ENCODE measurements at regions not wholly inside any gene's neighbourhood (a gene's known extent, or its start where the extent isn't known, plus 50 kb on each side); places are given as distances from the start of the nearest gene placed in this dataset.

DNA sequence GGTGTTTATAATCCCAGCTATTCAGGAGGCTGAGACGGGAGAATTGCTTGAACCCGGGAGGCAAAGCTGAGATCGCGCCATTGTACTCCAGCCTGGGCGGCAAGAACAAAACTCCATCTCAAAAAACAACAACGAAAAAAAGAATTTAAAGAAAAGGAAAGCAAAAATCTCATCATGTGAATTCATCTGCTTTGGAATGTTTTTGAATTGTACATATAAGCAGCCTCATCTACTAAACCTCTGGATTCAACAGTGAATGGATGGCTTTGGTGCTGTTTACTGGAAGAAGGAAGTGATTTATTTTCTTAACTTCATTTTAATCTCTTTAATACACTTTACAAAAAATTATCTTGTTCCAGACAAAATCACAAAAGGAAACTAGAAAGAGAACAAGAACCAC is 51.8 kb upstream of the PNRC1 start:
- ChIA-PET POLR2A (no interaction called here), CTCF (interaction anchor here (1.0 kb wide), 1 partner anchor 46 kb away, joined by 3 read pairs; no protein-coding TSS in a partner anchor)
- H3K4me3 ChIP-seq (ENCODE audit: control insufficient read depth in 1 of 7, extremely low read depth in 1 of 7, insufficient read depth in 4 of 7, low read depth in 2 of 7, low read length in 6 of 7), result no peak overlapping the region
- H3K36me3 ChIP-seq (ENCODE audit: control insufficient read depth in 4 of 4, insufficient read depth in 4 of 4, low read length in 3 of 4), result no peaks in the 10 kb centered on the region
- WGBS (ENCODE audit: insufficient coverage), result no CpG with 5 or more reads among the region's 6 CpGs
- DNase-seq, result no peak
- H3K9me3 ChIP-seq (ENCODE audit: control extremely low read depth in 1 of 5, control insufficient read depth in 4 of 5, insufficient read depth in 2 of 5, low read depth in 1 of 5, low read length in 4 of 5), result no peaks in the 10 kb centered on the region
- no peaks in the 10 kb centered on the region for H3K27me3 ChIP-seq (replicated peaks in 2 of 5; ENCODE audit: control insufficient read depth in 4 of 5, insufficient read depth in 5 of 5, low read length in 4 of 5)
- peaks cover 0 to 3% (median 1%) of the 10 kb centered on the region in 4 experiments for H3K4me1 ChIP-seq (ENCODE audit: control extremely low read depth in 1 of 4, control insufficient read depth in 4 of 4, insufficient read depth in 4 of 4, low read length in 3 of 4)
- H3K27ac ChIP-seq (ENCODE audit: insufficient read depth in 1 of 2, low read depth in 1 of 2, low read length in 2 of 2, poor library complexity in 1 of 2, severe bottlenecking in 2 of 2), result no peak overlapping the region

DNA sequence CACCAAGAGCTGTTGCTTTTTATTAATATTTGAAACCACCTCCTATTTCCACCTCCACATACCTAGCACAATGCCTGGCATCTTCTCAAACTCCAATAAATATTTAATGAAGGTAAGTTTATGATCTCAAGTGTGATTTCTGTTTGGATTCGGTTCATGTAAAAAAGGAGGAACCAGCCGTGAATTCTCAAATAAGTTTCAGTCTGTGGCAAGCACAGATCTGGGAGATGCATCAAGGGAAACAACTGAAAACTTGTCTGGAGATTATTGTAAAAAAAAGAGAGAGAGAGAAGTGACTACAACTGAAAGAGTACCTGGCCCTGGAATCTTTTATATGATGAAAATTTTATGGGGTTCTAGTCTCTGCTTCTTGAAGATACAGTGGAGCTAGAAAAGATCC is 52.8 kb upstream of the PNRC1 start:
- Histone ChIP-seq H3K4me1 (ENCODE audit: control extremely low read depth in 1 of 4, control insufficient read depth in 4 of 4, insufficient read depth in 4 of 4, low read length in 3 of 4) (peaks cover 0 to 3% (median 1%) of the 10 kb centered on the region in 4 experiments), H3K9me3 (ENCODE audit: control extremely low read depth in 1 of 5, control insufficient read depth in 4 of 5, insufficient read depth in 2 of 5, low read depth in 1 of 5, low read length in 4 of 5) (no peaks in the 10 kb centered on the region), H3K27ac (ENCODE audit: insufficient read depth in 1 of 2, low read depth in 1 of 2, low read length in 2 of 2, poor library complexity in 1 of 2, severe bottlenecking in 2 of 2) (no peak overlapping the region), H3K36me3 (ENCODE audit: control insufficient read depth in 4 of 4, insufficient read depth in 4 of 4, low read length in 3 of 4) (no peaks in the 10 kb centered on the region), H3K4me3 (ENCODE audit: control insufficient read depth in 1 of 7, extremely low read depth in 1 of 7, insufficient read depth in 4 of 7, low read depth in 2 of 7, low read length in 6 of 7) (no peak overlapping the region), H3K27me3 (replicated peaks in 2 of 5; ENCODE audit: control insufficient read depth in 4 of 5, insufficient read depth in 5 of 5, low read length in 4 of 5) (no peaks in the 10 kb centered on the region)
- CTCF ChIA-PET, result interaction anchor here (1.0 kb wide), 1 partner anchor 45 kb away, joined by 3 read pairs; no protein-coding TSS in a partner anchor
- POLR2A ChIA-PET, result interaction anchor here (0.7 kb wide), 1 partner anchor 242 kb away, joined by 4 read pairs; no protein-coding TSS in a partner anchor
- WGBS (ENCODE audit: insufficient coverage), result 38% methylated on average over 2 of the region's 2 CpGs
- DNase-seq, result no peak

DNA sequence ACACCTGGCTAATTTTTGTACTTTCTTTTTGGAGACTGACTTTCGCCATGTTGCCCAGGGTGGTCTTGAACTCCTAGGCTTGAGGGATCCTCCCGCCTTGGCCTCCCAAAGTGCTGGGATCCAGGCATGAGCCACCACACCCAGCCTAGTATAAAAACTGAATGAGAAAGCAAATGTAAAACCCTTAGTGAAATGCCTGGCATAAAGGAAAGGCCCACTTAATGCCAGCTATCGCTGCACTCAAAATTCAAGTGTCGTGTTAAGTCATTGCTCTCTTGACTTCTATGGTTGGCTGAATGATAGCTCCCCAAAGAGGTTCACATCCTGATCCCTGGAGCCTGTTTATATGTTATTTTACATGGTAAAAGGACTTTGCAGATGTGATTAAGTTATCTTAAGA is 54.4 kb upstream of the PNRC1 start:
- ChIA-PET POLR2A (no interaction called here), CTCF (interaction anchor here (0.7 to 2.4 kb wide), 2 partner anchors 9 to 1058 kb away, joined by 3 to 8 read pairs; no protein-coding TSS in a partner anchor)
- Histone ChIP-seq H3K27ac (ENCODE audit: insufficient read depth in 1 of 2, low read depth in 1 of 2, low read length in 2 of 2, poor library complexity in 1 of 2, severe bottlenecking in 2 of 2) (no peak overlapping the region), H3K27me3 (replicated peaks in 2 of 5; ENCODE audit: control insufficient read depth in 4 of 5, insufficient read depth in 5 of 5, low read length in 4 of 5) (no peaks in the 10 kb centered on the region), H3K9me3 (ENCODE audit: control extremely low read depth in 1 of 5, control insufficient read depth in 4 of 5, insufficient read depth in 2 of 5, low read depth in 1 of 5, low read length in 4 of 5) (no peaks in the 10 kb centered on the region), H3K4me1 (ENCODE audit: control extremely low read depth in 1 of 4, control insufficient read depth in 4 of 4, insufficient read depth in 4 of 4, low read length in 3 of 4) (no peaks in the 10 kb centered on the region), H3K4me3 (ENCODE audit: control insufficient read depth in 1 of 7, extremely low read depth in 1 of 7, insufficient read depth in 4 of 7, low read depth in 2 of 7, low read length in 6 of 7) (no peak overlapping the region), H3K36me3 (ENCODE audit: control insufficient read depth in 4 of 4, insufficient read depth in 4 of 4, low read length in 3 of 4) (no peaks in the 10 kb centered on the region)
- 100% methylated on average over 4 of the region's 4 CpGs for WGBS (ENCODE audit: insufficient coverage)
- DNase-seq, result no peak

DNA sequence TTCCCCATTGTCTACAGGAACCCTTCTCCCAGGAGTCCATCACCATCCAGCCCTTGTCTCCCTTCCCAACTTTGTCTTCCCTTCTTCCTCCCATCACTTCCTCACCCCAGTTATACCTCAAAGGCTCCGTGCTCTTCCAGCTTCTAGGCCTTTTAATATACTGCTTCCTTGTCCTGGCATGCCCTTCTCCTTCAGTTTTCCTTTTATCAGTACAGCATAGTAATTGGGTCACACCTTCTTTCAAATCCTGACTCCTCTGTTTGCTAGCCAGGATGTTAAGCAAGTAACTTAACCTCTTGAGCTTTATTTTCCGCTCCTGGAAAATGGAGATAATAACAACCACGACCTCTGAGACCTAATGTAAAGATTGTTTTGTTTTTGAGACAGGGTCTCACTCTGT is 54.9 kb upstream of the PNRC1 start:
- H3K4me3 ChIP-seq (ENCODE audit: control insufficient read depth in 1 of 7, extremely low read depth in 1 of 7, insufficient read depth in 4 of 7, low read depth in 2 of 7, low read length in 6 of 7), result no peak overlapping the region
- ChIA-PET CTCF (interaction anchor here (2.4 kb wide), 1 partner anchor 10 kb away, joined by 8 read pairs; no protein-coding TSS in a partner anchor), POLR2A (no interaction called here)
- H3K36me3 ChIP-seq (ENCODE audit: control insufficient read depth in 4 of 4, insufficient read depth in 4 of 4, low read length in 3 of 4), result no peaks in the 10 kb centered on the region
- no peak overlapping the region for H3K27ac ChIP-seq (ENCODE audit: insufficient read depth in 1 of 2, low read depth in 1 of 2, low read length in 2 of 2, poor library complexity in 1 of 2, severe bottlenecking in 2 of 2)
- WGBS (ENCODE audit: insufficient coverage), result 100% methylated on average over 2 of the region's 3 CpGs
- peaks cover 0 to 3% (median 0%) of the 10 kb centered on the region in 4 experiments for H3K4me1 ChIP-seq (ENCODE audit: control extremely low read depth in 1 of 4, control insufficient read depth in 4 of 4, insufficient read depth in 4 of 4, low read length in 3 of 4)
- no peaks in the 10 kb centered on the region for H3K27me3 ChIP-seq (replicated peaks in 2 of 5; ENCODE audit: control insufficient read depth in 4 of 5, insufficient read depth in 5 of 5, low read length in 4 of 5)
- H3K9me3 ChIP-seq (ENCODE audit: control extremely low read depth in 1 of 5, control insufficient read depth in 4 of 5, insufficient read depth in 2 of 5, low read depth in 1 of 5, low read length in 4 of 5), result no peaks in the 10 kb centered on the region
- no peak for DNase-seq

DNA sequence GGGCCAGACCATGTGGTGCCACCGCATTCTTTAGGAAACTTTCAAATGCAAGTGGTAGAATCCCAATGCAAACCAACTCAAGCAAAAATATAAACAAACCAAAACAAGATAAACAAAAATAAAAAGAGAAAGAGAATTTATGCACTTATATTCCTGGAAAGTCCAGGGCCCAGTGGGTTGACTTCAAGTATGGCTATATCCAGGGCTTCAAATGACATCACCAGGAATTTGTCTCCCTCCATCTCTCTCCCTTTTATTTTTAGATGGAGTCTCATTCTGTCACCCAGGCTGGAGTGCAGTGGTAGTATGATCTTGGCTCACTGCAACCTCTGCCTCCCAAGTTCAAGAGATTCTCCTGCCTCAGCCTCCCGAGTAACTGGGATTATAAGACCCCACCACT is 56.1 kb upstream of the PNRC1 start:
- Histone ChIP-seq H3K4me1 (ENCODE audit: control extremely low read depth in 1 of 4, control insufficient read depth in 4 of 4, insufficient read depth in 4 of 4, low read length in 3 of 4) (peaks cover 0 to 3% (median 0%) of the 10 kb centered on the region in 4 experiments), H3K36me3 (ENCODE audit: control insufficient read depth in 4 of 4, insufficient read depth in 4 of 4, low read length in 3 of 4) (no peaks in the 10 kb centered on the region), H3K4me3 (ENCODE audit: control insufficient read depth in 1 of 7, extremely low read depth in 1 of 7, insufficient read depth in 4 of 7, low read depth in 2 of 7, low read length in 6 of 7) (no peak overlapping the region), H3K27ac (ENCODE audit: insufficient read depth in 1 of 2, low read depth in 1 of 2, low read length in 2 of 2, poor library complexity in 1 of 2, severe bottlenecking in 2 of 2) (no peak overlapping the region), H3K27me3 (replicated peaks in 2 of 5; ENCODE audit: control insufficient read depth in 4 of 5, insufficient read depth in 5 of 5, low read length in 4 of 5) (no peaks in the 10 kb centered on the region), H3K9me3 (ENCODE audit: control extremely low read depth in 1 of 5, control insufficient read depth in 4 of 5, insufficient read depth in 2 of 5, low read depth in 1 of 5, low read length in 4 of 5) (no peaks in the 10 kb centered on the region)
- no peak for DNase-seq
- ChIA-PET POLR2A (no interaction called here), CTCF (interaction anchor here (2.4 kb wide), 1 partner anchor 11 kb away, joined by 8 read pairs; no protein-coding TSS in a partner anchor)
- 90% methylated on average over 1 of the region's 2 CpGs for WGBS (ENCODE audit: insufficient coverage)

DNA sequence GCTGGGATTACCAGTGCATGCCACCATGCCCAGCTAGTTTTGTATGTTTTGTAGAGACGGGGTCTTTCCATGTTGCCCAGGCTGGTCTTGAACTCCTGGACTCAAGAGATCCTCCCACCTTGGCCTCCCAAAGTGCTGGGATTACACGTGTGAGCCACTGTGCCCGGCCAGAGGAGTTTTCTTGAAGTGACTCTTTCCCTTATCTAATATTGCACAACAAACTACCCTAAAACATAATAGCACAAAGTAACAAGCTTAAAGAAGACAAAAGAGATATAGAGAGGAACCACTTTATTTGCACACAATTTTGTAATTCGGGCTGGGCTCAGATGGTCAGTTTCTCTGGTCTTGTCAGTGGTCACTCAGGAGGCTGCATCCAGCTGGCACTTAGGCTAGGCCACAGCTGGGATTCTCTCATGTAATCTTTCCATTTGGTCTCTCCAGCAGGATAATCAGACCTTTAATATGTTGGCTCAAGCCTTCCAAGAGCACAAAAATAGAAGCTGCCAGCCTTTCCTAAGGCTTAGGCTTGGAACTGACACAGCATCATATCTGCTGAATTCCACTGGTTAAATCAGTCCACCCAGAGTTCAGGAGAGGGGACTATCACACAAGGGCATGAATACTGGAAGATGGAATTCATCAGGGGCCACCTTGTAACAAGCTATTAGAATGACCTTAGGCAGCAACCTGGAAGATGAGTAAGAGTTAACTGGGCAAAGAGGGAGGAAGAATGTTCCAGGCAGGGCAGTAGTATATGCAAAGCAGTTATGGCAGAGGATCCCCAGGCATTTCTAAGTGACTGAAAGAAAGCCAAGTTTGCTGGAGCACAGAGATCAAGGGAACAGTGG is 56.7 kb upstream of the PNRC1 start:
- CTCF ChIA-PET, result interaction anchor here (1.4 to 1.5 kb wide), 2 partner anchors 11 to 12 kb away, joined by 3 read pairs; no protein-coding TSS in a partner anchor
- no peak overlapping the region for H3K4me3 ChIP-seq (ENCODE audit: control insufficient read depth in 1 of 7, extremely low read depth in 1 of 7, insufficient read depth in 4 of 7, low read depth in 2 of 7, low read length in 6 of 7)
- 100% methylated on average over 2 of the region's 4 CpGs for WGBS (ENCODE audit: insufficient coverage)
- no peaks in the 10 kb centered on the region for H3K9me3 ChIP-seq (ENCODE audit: control extremely low read depth in 1 of 5, control insufficient read depth in 4 of 5, insufficient read depth in 2 of 5, low read depth in 1 of 5, low read length in 4 of 5)
- H3K4me1 ChIP-seq (ENCODE audit: control extremely low read depth in 1 of 4, control insufficient read depth in 4 of 4, insufficient read depth in 4 of 4, low read length in 3 of 4), result peaks cover 0 to 3% (median 0%) of the 10 kb centered on the region in 4 experiments
- no peaks in the 10 kb centered on the region for H3K27me3 ChIP-seq (replicated peaks in 2 of 5; ENCODE audit: control insufficient read depth in 4 of 5, insufficient read depth in 5 of 5, low read length in 4 of 5)
- POLR2A ChIA-PET, result no interaction called here
- H3K36me3 ChIP-seq (ENCODE audit: control insufficient read depth in 4 of 4, insufficient read depth in 4 of 4, low read length in 3 of 4), result no peaks in the 10 kb centered on the region
- no peak for DNase-seq
- H3K27ac ChIP-seq (ENCODE audit: insufficient read depth in 1 of 2, low read depth in 1 of 2, low read length in 2 of 2, poor library complexity in 1 of 2, severe bottlenecking in 2 of 2), result no peak overlapping the region

DNA sequence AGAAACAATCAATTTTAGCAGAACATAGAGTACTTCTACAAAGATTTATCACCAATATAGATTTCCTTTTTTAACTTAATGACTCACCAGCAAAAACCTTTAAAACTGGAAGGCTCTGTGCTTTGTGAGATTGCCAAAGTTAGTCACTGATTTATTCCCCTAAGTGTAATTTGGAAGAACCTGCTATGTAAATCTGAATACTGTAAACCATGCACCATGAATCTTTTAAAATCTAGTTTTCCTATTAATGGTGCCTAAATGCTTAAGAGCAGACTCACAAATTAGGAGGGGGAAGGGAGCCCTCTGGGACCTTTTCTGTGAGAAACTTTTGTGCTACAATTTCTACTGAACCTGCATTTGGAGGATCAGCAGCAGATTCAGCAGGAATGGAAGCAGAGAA is 57.8 kb upstream of the PNRC1 start:
- POLR2A ChIA-PET, result no interaction called here
- Histone ChIP-seq H3K36me3 (ENCODE audit: control insufficient read depth in 4 of 4, insufficient read depth in 4 of 4, low read length in 3 of 4) (no peaks in the 10 kb centered on the region), H3K4me3 (ENCODE audit: control insufficient read depth in 1 of 7, extremely low read depth in 1 of 7, insufficient read depth in 4 of 7, low read depth in 2 of 7, low read length in 6 of 7) (no peak overlapping the region), H3K4me1 (ENCODE audit: control extremely low read depth in 1 of 4, control insufficient read depth in 4 of 4, insufficient read depth in 4 of 4, low read length in 3 of 4) (peaks cover 0 to 3% (median 0%) of the 10 kb centered on the region in 4 experiments), H3K27ac (ENCODE audit: insufficient read depth in 1 of 2, low read depth in 1 of 2, low read length in 2 of 2, poor library complexity in 1 of 2, severe bottlenecking in 2 of 2) (no peak overlapping the region), H3K9me3 (ENCODE audit: control extremely low read depth in 1 of 5, control insufficient read depth in 4 of 5, insufficient read depth in 2 of 5, low read depth in 1 of 5, low read length in 4 of 5) (no peaks in the 10 kb centered on the region), H3K27me3 (replicated peaks in 2 of 5; ENCODE audit: control insufficient read depth in 4 of 5, insufficient read depth in 5 of 5, low read length in 4 of 5) (no peaks in the 10 kb centered on the region)
- no peak for DNase-seq
- CTCF ChIA-PET, result interaction anchor here (1.4 to 1.5 kb wide), 2 partner anchors 10 to 11 kb away, joined by 3 read pairs; no protein-coding TSS in a partner anchor
